H1 (cell line): ENCODE measurements at regions not wholly inside any gene's neighbourhood (a gene's known extent, or its start where the extent isn't known, plus 50 kb on each side); places are given as distances from the start of the nearest gene placed in this dataset.

Experiments used
- EZH2 ChIP-seq: fragments of 200-600 bp; sonication (generic); IDR thresholded peaks from 2 replicates; pipeline ENCODE4 v1.7.1; 2012; ENCODE audit warnings: low read depth, mild to moderate bottlenecking, moderate library complexity, low read length, inconsistent platforms; ENCODE audit not compliant: severe bottlenecking
- GTF2F1 ChIP-seq: IDR thresholded peaks from 2 replicates; pipeline ENCODE4 v1.6.1; 2012; ENCODE audit warnings: low read depth, low read length, improper control_type of control experiment, borderline replicate concordance
- SP1 ChIP-seq: IDR thresholded peaks from 2 replicates; pipeline ENCODE4 v1.6.1; 2011; ENCODE audit warnings: low read depth, low read length
- TF ChIP-seq, protein P1 (sequence below): IDR thresholded peaks from 2 replicates; pipeline ENCODE4 v1.6.1; 2012; ENCODE audit warnings: low read length, inconsistent platforms

- TF ChIP-seq, protein P1, sequence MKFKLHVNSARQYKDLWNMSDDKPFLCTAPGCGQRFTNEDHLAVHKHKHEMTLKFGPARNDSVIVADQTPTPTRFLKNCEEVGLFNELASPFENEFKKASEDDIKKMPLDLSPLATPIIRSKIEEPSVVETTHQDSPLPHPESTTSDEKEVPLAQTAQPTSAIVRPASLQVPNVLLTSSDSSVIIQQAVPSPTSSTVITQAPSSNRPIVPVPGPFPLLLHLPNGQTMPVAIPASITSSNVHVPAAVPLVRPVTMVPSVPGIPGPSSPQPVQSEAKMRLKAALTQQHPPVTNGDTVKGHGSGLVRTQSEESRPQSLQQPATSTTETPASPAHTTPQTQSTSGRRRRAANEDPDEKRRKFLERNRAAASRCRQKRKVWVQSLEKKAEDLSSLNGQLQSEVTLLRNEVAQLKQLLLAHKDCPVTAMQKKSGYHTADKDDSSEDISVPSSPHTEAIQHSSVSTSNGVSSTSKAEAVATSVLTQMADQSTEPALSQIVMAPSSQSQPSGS, result no peak
- TF ChIP-seq SP1 (no peak), EZH2 (no peak), GTF2F1 (no peak)
Measured at GRCh38 chr9:111110805-111111204, 72.5 kb upstream of the LPAR1 start (continued).
